HG03571 (cell line): ENCODE measurements at regions not wholly inside any gene's neighbourhood (a gene's known extent, or its start where the extent isn't known, plus 50 kb on each side); places are given as distances from the start of the nearest gene placed in this dataset.
"Not testable (repeated sequence)": the region's sequence is repeated elsewhere in the genome, so short reads cannot be mapped to it uniquely, and the experiment has no call there.

ENCODE experiments used
- ATAC-seq: cut with Tn5 transposase; IDR thresholded peaks from one replicate; pipeline ENCODE4 v1.9.1; 2021; ENCODE audit not compliant: unreplicated experiment

DNA sequence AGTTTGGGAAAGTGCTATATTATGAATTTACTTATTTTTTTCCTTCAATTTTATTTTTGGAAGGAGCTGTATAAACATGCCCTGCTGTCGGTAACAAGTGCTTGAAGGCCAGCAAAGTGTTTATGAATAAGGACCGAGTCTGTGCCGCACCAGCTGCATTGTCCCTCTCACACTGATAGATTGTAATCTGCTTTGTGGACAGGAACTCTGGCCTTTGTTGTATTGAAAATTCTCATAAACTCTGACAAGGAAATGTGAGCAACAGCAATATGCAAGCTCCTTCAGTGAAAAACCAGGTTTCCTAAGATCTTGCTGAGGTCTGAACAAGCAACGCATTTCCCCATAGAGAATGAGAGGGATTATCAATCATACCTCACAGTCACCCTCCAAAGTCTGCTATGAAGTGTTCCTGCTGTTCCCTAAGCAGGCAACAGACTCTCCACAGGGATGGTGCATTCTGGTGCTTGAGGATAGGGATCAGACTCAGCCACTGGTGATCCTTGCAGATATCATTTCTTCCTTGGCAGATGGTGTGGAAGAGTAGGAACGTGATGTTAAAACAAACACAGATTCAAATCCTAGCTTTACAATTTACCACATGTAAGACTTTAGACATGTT lies 109.6 kb downstream of the KCNJ2 start:
- ATAC-seq, result no peak

DNA sequence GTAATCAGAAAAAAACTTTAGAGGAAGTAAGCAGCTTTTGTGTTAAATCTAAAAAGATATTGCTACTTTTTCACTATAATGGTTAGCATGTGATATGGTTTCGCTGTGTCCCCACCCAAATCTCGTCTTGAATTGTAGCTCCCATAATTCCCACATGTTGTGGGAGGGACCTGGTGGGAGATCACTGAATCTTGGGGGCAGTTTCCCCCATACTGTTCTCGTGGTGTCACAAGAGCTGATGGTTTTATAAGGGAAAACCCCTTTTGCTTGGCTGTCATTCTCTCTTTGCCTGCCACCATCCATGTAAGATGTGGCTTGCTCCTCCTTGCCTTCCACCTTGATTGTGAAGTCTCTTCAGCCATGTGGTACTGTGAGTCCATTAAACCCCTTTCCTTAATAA lies 117.1 kb downstream of the KCNJ2 start:
- ATAC-seq, result no peak

DNA sequence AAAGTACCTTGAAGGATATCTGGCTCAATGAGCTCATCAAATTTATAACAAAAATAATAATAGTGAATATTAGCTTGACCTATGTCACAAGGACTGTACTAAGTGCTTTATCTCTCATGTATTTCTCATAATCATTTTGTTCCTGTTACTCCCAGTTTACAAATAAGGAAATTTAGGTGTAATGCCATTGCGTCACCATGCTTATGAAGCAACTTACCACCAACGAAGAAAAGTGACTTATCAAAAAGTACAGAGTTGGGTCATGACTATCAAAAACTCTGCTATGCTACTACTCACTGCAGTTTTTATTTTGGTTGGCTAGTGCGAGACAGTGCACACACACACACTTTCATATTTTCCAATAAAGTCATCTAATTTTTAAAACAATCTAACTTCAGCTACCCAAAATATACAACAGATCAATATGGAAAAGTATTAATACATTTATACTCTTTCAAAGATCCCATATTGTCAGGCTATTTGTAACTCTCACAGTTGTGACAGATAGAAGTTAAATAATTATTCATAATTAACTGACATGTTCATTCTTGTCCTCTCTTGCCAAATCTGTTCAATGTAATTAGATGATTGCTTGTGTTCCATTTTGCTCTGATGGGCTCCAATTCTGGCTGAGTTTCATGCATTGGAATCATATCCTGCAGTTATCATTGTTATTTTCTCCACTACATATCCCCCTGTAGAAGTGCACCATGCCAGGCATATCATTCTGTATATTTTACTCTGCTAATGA lies 119.4 kb downstream of the KCNJ2 start:
- ATAC-seq, result no peak

DNA sequence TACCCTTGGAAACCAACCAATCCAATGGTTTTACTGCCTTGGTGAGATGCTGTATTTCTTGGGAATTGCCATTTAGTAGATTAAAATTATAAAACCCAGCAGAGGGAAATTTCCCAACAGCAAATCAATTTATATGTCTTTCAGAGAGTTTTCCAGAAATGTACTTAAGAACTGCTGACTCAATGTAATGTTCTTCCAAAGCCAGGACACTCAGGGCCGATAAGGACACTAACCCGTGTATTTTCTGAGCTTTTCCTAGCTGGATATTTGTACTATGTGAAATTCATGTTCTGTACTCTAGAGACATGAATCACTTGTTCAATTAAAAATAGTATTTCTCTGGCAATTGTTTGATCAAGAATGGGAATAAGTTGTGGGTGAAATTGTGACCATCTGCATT lies 121.4 kb downstream of the KCNJ2 start:
- ATAC-seq, result no peak

DNA sequence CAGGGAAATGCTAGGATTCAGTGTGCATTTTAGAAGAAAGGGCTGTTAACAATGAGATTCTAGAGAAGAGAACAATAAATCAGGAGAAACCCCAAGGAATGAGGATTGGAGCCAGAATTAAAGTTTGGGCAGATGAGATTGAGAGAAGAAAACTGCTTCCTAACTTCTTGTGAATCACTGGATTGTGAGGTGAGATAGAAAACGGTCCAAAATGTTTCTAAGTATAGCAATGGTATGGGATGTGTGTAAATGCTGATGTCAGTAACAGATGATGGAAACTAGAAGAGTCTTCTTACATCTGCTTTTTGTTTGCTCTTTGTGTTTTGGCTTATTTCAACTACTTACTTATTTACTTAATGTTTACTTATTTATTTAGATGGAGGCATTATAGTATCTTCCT lies 123.0 kb downstream of the KCNJ2 start:
- no peak for ATAC-seq

DNA sequence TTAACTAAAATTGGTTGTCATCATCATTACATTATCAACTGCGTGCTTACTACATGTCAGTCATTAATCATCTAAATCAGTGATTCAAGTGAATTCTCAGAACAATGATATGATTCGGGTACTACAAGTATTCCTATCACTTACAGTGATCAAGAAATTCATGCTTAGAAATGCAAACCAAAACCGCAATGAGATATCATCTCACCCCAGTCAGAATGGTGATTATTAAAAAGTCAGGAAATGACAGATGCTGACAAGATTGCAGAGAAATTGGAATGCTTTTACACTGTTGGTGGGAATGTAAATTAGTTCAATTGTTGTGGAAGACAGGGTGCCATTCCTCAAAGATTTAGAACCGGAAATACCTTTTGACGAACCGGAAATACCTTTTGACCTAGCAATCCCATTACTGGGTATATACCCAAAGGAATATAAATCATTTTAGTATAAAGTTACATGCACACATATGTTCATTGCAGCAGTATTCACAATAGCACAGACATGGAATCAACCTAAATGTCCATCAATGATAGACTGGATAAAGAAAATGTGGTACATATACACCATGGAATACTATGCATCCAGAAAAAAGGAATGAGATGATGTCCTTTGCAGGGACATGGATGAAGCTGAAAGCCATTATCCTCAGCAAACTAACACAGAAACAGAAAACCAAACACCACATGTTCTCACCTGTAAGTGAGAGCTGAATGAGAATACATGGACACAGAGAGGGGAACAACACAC lies 124.4 kb downstream of the KCNJ2 start:
- not testable (repeated sequence) for ATAC-seq

DNA sequence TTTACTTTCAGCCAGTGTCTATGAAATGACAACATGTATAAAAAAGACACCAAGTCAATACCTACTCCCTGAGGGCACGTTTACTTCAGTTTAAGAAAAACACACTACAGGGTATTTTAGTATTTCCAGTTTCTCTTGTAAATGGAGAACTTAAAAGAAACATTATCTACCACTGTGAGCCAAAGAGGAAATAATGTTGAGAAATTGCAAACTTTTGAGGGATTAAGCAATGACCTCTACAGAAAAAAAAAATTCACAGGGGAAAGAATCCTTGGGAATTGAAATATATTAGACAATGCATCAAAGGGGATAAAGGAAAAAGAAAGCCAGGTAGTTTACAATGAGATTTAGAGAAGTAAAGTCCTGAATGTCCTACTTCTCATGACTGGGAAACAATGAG lies 126.0 kb downstream of the KCNJ2 start:
- ATAC-seq, result no peak

DNA sequence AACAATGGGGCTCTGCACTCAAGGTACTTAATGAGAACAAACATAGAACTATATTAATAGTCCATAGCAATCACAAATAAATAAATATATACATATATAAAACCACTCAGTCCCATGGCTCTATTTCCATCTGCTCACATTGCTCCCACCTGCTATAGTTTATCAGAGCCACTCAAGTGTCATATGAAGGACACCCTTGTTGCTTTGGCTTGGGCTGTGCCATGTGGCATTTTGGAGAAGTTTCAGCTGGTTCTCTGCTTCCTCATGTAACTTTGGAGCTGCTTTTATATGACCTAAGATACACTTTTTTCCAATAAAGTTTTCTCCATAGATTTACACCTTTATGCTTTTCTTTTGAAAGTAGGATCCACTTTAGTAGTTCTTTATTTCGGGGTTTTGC lies 126.4 kb downstream of the KCNJ2 start:
- no peak for ATAC-seq

DNA sequence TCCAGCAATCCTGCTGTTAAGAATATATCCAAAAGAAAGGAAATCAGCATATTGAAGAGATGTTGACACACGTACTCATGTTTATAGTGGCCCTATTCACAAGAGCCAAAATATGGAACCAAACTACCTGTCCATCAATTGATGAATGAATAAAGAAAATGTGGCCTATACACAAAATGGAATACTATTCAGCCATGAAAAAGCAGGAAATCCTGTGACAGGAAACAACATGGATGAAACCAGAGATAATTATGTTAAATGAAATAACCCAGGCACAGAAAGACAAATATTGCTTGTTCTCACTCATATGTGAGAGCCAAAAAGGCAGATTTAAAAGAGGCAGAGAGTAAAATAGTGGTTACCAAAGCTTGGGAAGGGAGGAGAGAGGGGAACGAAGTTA lies 127.1 kb downstream of the KCNJ2 start:
- ATAC-seq, result no peak

DNA sequence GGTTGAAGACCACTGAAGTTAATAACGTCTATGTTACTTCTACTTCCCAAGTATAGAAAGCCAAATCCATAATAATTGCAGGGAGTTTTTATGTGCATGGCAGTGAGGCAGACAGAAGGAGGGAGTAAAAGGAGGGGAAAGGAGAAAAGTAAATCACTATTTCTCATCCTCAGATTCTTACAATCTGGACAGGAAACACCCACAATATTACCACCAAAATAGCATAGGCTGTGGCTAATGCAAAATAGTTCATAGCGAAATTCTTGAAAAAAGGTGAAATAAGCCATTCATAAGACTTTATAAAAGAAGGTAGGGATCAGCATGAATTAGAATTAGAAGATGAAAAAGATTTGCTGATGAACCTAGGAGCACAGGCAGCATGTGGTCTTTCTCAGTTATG lies 128.1 kb downstream of the KCNJ2 start:
- ATAC-seq, result no peak

DNA sequence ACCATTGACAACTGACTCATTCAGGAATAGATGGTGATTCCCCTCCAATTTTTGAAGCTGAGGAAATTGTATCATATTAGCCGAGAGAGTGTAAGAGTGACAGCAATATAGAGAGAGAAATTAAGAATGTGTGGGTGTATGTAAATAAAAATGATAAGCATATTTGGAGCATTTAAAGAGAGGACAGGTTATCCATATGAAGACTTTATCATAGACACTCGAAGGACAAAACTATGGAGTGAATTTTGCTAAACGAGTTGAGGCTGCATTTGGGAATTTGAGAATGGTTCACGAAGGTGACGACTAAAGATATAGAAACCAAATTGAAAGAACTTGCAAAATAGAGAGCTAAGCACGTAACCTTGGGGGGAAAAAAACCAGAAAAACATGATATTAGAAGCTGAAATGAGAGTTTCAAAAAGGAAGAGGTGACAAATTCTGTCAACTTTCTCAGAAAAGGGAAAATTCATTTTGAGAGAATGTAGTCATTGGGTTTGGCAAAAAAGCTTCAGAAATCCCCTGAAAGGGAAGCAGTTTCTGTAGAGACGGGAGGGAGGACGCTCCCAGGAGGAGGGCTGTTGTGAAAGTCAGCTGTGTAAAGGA lies 129.7 kb downstream of the KCNJ2 start:
- no peak for ATAC-seq

DNA sequence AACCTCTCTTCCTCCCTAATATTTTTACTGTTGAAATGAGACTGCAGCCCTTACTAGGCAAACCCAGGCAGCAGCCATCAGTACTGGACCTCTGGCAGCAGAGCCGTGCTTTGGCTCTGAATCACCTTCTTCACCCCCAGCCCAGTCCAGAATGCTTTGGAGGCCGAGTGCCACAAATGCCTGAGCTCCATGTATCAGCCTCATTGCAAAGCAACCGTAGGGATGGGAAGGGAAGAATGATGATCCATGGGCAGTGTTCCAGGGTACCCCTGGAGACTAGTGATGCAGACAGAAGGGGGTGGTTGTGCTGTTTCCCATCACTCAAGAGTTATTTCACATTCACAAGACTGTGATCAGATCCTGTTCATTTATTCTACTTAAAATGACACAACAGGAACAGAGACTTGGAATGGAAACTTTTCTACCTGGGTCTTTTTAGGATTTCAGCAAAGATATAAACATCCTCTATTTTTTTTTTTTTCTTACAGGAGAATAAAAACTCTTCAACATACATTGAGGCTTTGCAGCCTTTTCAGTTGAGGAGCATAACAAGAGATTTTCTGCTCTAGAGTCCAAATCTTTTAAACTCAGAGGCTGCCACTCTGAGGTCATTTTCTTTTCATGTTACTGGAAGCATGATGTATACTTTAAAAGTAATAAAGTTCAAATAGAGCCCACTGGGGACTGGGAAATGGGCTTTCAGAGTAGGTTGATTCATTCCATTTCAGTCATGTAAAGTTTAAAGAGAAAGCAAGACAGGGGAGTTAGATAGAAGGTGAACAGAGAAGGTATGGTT lies 138.3 kb downstream of the KCNJ2 start:
- no peak for ATAC-seq

DNA sequence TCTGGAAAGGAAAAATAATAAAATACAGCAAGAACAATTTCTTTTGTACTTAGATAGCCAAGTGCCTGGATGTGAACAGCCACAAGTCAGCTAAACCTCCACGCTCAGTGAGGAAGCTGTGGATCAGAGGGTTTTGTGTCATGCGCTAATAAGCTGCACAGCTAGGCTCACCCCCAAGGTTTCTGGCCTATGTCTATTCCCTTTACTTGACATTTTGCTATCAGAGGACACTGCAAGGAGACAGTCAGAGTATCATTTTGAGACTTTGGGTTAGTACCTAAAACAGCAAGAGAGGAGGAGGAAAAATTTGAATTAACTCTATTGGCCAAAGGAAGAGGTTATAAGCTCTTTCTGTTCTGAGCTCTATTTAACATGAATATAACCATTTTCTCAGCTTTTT lies 139.3 kb downstream of the KCNJ2 start:
- ATAC-seq, result no peak

DNA sequence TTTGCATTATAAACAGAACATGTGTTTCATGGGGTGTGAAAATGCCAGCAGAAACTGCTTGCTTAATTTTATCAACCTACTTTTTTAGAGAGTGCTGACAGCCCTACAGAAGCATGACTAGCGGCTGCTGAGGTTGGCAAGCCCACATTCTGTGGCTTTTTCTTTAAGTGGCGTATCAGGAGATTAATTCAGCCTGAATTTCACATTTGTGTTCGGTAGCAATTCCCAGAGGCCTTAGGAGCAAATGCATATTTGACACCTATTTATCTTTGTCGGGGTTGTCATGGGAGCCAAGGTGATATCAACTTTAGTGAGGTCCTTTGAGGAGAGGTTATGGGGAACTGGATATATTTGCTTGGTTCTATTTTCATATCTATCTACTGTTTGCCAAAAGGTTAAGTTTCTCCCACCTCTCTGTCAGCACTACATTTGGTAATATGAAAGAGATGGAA lies 140.9 kb downstream of the KCNJ2 start:
- no peak for ATAC-seq

DNA sequence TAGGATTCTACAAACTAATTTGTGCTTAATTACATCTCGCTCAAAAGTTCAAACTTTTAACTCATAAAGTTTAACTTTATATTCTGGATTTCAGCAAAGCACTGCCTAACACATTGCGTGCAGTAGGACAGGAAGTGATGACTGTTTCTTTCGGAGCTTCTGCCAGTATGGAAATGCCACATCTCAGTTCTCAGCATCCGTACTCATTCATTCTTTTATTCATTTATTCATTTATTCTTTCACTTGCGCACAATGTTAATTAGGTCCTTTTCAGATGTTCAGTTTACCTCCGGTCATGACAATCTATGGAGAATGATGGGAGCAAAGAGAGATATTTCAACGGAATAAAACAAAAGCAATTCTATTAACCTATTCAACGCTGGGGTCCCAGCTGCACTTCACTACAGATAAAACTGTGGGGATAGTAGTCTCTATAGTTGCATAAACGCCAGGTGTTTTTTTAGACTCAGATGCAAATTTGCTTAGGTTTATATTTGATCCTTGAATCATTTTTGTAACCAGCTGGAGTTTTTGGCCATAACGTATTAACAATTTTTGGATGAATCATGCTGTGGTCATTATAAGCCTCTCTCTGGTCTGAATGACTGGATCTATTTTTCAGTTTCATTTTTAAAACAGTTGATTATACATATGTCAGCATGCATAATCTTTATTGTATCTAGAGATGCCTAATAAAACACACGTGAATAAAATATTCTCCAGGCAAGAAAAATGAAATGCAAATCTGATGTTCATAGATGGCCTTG lies 143.9 kb downstream of the KCNJ2 start:
- ATAC-seq, result no peak

DNA sequence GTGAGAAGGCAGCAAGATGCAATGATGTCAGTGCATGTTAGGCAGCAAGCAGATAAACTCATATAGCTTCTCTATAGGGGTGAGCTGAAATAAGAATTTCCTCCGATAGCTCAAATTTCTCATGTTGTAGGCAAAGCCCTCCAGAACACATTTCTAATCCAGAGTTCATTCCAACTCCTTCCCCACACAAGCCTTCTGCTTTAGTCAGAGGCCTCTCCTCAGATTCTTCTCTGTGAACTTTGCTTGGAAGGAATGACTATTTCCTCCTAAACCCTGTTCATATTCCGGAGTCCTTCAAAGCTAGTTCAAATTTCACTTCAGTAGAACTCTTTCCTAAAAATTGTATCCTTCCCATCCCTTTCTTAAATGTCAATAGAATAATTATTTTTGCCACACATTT lies 144.8 kb downstream of the KCNJ2 start:
- no peak for ATAC-seq

DNA sequence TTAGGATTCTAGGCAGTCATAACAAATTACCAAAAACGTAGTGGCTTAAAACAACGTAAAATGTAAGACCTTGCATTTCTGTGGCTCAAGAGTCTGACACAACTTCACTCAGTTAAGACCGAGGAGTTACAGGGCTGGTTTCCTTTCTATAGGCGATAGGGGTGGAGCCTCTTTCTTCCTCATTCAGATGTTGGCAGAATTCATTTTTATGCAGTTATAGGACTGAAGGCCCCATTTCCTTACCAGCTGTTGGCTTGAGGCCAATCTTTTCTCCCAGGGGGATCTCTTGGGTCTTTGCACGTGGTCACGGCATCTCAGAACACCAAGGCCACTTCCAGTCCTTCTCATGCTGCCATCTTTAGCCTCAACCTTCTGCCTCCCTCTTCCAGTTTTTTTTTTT lies 145.2 kb downstream of the KCNJ2 start:
- ATAC-seq, result no peak

DNA sequence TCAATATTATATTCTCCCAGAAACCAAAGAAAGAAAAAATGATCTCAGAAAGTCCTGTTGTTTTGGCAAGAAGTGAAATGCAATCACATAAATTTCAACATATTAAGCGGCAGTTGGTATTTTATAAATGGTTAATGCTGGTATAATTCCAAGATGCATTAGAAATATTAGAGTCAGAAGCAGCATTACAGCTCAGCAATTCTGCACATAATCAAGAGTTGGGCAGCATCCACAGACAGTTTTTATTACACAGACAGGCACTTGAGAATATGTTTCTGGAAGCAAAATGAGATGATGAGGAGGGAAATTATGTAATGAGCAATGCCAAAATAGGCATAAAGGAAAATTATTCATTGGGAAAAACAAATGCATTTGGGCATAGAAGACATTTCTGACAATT lies 148.1 kb downstream of the KCNJ2 start:
- ATAC-seq, result no peak

DNA sequence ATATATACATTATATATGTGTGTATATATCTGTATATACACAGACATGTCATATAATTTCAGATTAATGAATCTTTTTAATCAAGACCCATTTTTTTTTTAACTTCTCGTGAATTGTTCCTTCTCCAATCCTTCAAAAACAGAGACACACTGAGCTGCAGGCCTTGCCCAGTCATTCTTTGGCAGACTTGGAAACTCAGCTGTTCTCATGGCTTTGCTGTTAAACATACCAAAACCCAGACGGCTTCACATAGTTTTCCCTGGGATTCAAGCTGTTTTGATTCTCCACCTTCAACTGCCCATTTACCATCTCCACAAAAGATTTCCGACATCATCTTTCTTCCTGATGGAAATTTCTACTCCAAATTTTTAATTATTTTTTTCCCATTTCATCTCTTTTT lies 148.7 kb downstream of the KCNJ2 start:
- ATAC-seq, result no peak

DNA sequence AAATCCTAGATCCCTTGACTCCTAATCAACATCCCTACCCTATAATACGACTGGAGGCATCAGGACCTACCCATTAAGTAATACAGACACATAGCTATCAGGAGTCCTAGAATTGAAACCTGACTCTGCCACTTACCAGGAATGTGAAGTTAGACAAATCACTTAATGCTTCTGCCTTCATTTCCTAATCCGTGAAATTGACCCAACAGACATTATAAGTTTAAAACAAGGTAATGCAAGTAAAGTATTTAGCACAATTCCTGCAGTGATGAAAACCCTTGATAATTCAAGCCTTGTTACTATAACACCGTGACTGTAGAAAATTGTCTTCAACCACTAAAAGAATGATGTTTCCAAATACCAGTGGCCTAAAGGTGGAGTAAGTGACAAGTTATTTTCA lies 150.2 kb downstream of the KCNJ2 start:
- ATAC-seq, result no peak
